Activated CD4-positive, alpha-beta memory T cell treated with anti-CD3 and anti-CD28 coated beads for 36 hours (primary cell): ENCODE measurements at regions not wholly inside any gene's neighbourhood (a gene's known extent, or its start where the extent isn't known, plus 50 kb on each side); places are given as distances from the start of the nearest gene placed in this dataset.

ENCODE experiments used
- CTCF ChIA-PET: fragments of 350-600 bp; sonication (Branson Sonifier 250); formaldehyde crosslinking; loops from one replicate; lab custom pipeline; 2021; ENCODE audit warnings: antibody characterized with exemption, inconsistent platforms; lab: Charles Lee
- POLR2A ChIA-PET: fragments of 350-600 bp; sonication (Branson Sonifier 250); formaldehyde crosslinking; loops from one replicate; lab custom pipeline; 2021; ENCODE audit warnings: antibody characterized with exemption; lab: Charles Lee
- DNase-seq: peaks from one replicate; pipeline ENCODE4 v3.0.0-alpha.2; 2020
- H3K27ac Mint-ChIP-seq: one replicate; pipeline ENCODE4 v1.8.0; 2021; ENCODE audit warnings: mixed read lengths
- H3K27me3 Mint-ChIP-seq: one replicate; pipeline ENCODE4 v1.8.0; 2021; ENCODE audit warnings: mixed read lengths
- H3K36me3 Mint-ChIP-seq: one replicate; pipeline ENCODE4 v1.8.0; 2021; ENCODE audit warnings: mixed read lengths
- H3K4me1 Mint-ChIP-seq: one replicate; pipeline ENCODE4 v1.8.0; 2021; ENCODE audit warnings: low read depth, mixed read lengths
- H3K4me3 Mint-ChIP-seq: one replicate; pipeline ENCODE4 v1.8.0; 2021; ENCODE audit warnings: mild to moderate bottlenecking, mixed read lengths
- H3K9me3 Mint-ChIP-seq: one replicate; pipeline ENCODE4 v1.8.0; 2021; ENCODE audit warnings: mixed read lengths
- intact Hi-C: fragments of 100-400 bp; cut with micrococcal nuclease; formaldehyde crosslinking; loops from one replicate; pipeline ENCODE4 v1.15.1; 2023

GRCh38 chr10:117664288-117664687 lies 121.7 kb downstream of the EMX2 start:
- no peak overlapping the region for H3K4me3 Mint-ChIP-seq
- DNase-seq: no peak
- intact Hi-C loops: no loop called here
- H3K9me3 Mint-ChIP-seq: no peaks in the 10 kb centered on the region
- H3K27me3 Mint-ChIP-seq: peaks cover 7% of the 10 kb centered on the region
- H3K4me1 Mint-ChIP-seq: no peaks in the 10 kb centered on the region
- no peak overlapping the region for H3K27ac Mint-ChIP-seq
- CTCF ChIA-PET: no interaction called here
- POLR2A ChIA-PET: no interaction called here
- H3K36me3 Mint-ChIP-seq: no peaks in the 10 kb centered on the region

- Mint-ChIP-seq H3K4me3 (no peak overlapping the region), H3K9me3 (no peaks in the 10 kb centered on the region), H3K27ac (no peak overlapping the region), H3K36me3 (no peaks in the 10 kb centered on the region), H3K27me3 (peaks cover 4% of the 10 kb centered on the region), H3K4me1 (no peaks in the 10 kb centered on the region)
- ChIA-PET CTCF (no interaction called here), POLR2A (no interaction called here)
- intact Hi-C loops: no loop called here
- no peak for DNase-seq
Measured at GRCh38 chr10:117666166-117666565, 123.6 kb downstream of the EMX2 start.

GRCh38 chr10:117666965-117667364 lies 124.4 kb downstream of the EMX2 start:
- CTCF ChIA-PET: no interaction called here
- POLR2A ChIA-PET: no interaction called here
- intact Hi-C loops: no loop called here
- Mint-ChIP-seq H3K27ac (no peak overlapping the region), H3K36me3 (no peaks in the 10 kb centered on the region), H3K27me3 (peaks cover 4% of the 10 kb centered on the region), H3K4me1 (no peaks in the 10 kb centered on the region), H3K4me3 (no peak overlapping the region), H3K9me3 (no peaks in the 10 kb centered on the region)
- no peak for DNase-seq

GRCh38 chr10:117667831-117668230 lies 125.3 kb downstream of the EMX2 start:
- no peaks in the 10 kb centered on the region for H3K4me1 Mint-ChIP-seq
- H3K36me3 Mint-ChIP-seq: no peaks in the 10 kb centered on the region
- DNase-seq: no peak
- ChIA-PET CTCF (no interaction called here), POLR2A (no interaction called here)
- no peaks in the 10 kb centered on the region for H3K9me3 Mint-ChIP-seq
- H3K4me3 Mint-ChIP-seq: no peak overlapping the region
- peaks cover 4% of the 10 kb centered on the region for H3K27me3 Mint-ChIP-seq
- no peak overlapping the region for H3K27ac Mint-ChIP-seq
- intact Hi-C loops: no loop called here

- H3K27me3 Mint-ChIP-seq: peaks cover 4% of the 10 kb centered on the region
- H3K4me1 Mint-ChIP-seq: no peaks in the 10 kb centered on the region
- CTCF ChIA-PET: no interaction called here
- no peak overlapping the region for H3K27ac Mint-ChIP-seq
- POLR2A ChIA-PET: no interaction called here
- DNase-seq: no peak
- intact Hi-C loops: no loop called here
- H3K36me3 Mint-ChIP-seq: no peaks in the 10 kb centered on the region
- no peak overlapping the region for H3K4me3 Mint-ChIP-seq
- no peaks in the 10 kb centered on the region for H3K9me3 Mint-ChIP-seq
Measured at GRCh38 chr10:117668327-117669008, 125.9 kb downstream of the EMX2 start.

GRCh38 chr10:117669122-117669521 lies 126.6 kb downstream of the EMX2 start:
- H3K4me3 Mint-ChIP-seq: no peak overlapping the region
- CTCF ChIA-PET: no interaction called here
- POLR2A ChIA-PET: no interaction called here
- DNase-seq: no peak
- no peaks in the 10 kb centered on the region for H3K9me3 Mint-ChIP-seq
- H3K4me1 Mint-ChIP-seq: no peaks in the 10 kb centered on the region
- H3K27me3 Mint-ChIP-seq: peaks cover 4% of the 10 kb centered on the region
- intact Hi-C loops: no loop called here
- no peaks in the 10 kb centered on the region for H3K36me3 Mint-ChIP-seq
- H3K27ac Mint-ChIP-seq: no peak overlapping the region

- no peak for DNase-seq
Measured at GRCh38 chr10:117670116-117670904, 127.8 kb downstream of the EMX2 start.

GRCh38 chr10:117673230-117674010 lies 130.9 kb downstream of the EMX2 start:
- ChIA-PET CTCF (no interaction called here), POLR2A (no interaction called here)
- no peaks in the 10 kb centered on the region for H3K4me1 Mint-ChIP-seq
- intact Hi-C loops: no loop called here
- no peak overlapping the region for H3K27ac Mint-ChIP-seq
- no peaks in the 10 kb centered on the region for H3K36me3 Mint-ChIP-seq
- H3K9me3 Mint-ChIP-seq: no peaks in the 10 kb centered on the region
- no peaks in the 10 kb centered on the region for H3K27me3 Mint-ChIP-seq
- no peak overlapping the region for H3K4me3 Mint-ChIP-seq
- DNase-seq: no peak

More at GRCh38 chr10:117670116-117670904, 127.8 kb downstream of the EMX2 start:
- Mint-ChIP-seq H3K9me3 (no peaks in the 10 kb centered on the region), H3K4me1 (no peaks in the 10 kb centered on the region), H3K27ac (no peak overlapping the region), H3K36me3 (no peaks in the 10 kb centered on the region), H3K4me3 (no peak overlapping the region), H3K27me3 (peaks cover 4% of the 10 kb centered on the region)
- POLR2A ChIA-PET: no interaction called here
- intact Hi-C loops: no loop called here
- CTCF ChIA-PET: no interaction called here

GRCh38 chr10:117674201-117674600 lies 131.7 kb downstream of the EMX2 start:
- Mint-ChIP-seq H3K36me3 (no peaks in the 10 kb centered on the region), H3K4me3 (no peak overlapping the region), H3K4me1 (no peaks in the 10 kb centered on the region), H3K9me3 (no peaks in the 10 kb centered on the region), H3K27me3 (no peaks in the 10 kb centered on the region), H3K27ac (no peak overlapping the region)
- intact Hi-C loops: no loop called here
- CTCF ChIA-PET: interaction anchor here (0.6 kb wide), 1 partner anchor 19 kb away, joined by 3 read pairs; no protein-coding TSS in a partner anchor
- POLR2A ChIA-PET: no interaction called here
- DNase-seq: no peak

GRCh38 chr10:117674646-117675045 lies 132.1 kb downstream of the EMX2 start:
- ChIA-PET CTCF (interaction anchor here (0.6 to 0.7 kb wide), 2 partner anchors 20 to 233 kb away, joined by 3 read pairs; no protein-coding TSS in a partner anchor), POLR2A (no interaction called here)
- Mint-ChIP-seq H3K4me1 (no peaks in the 10 kb centered on the region), H3K4me3 (no peak overlapping the region), H3K27ac (no peak overlapping the region), H3K27me3 (no peaks in the 10 kb centered on the region), H3K9me3 (no peaks in the 10 kb centered on the region), H3K36me3 (no peaks in the 10 kb centered on the region)
- intact Hi-C loops: no loop called here
- no peak for DNase-seq

- no peaks in the 10 kb centered on the region for H3K9me3 Mint-ChIP-seq
- no peak overlapping the region for H3K27ac Mint-ChIP-seq
- no peak for DNase-seq
- intact Hi-C loops: no loop called here
- no peaks in the 10 kb centered on the region for H3K4me1 Mint-ChIP-seq
- H3K27me3 Mint-ChIP-seq: no peaks in the 10 kb centered on the region
- POLR2A ChIA-PET: no interaction called here
- no peaks in the 10 kb centered on the region for H3K36me3 Mint-ChIP-seq
- CTCF ChIA-PET: no interaction called here
- H3K4me3 Mint-ChIP-seq: no peak overlapping the region
Measured at GRCh38 chr10:117675514-117676055, 133.0 kb downstream of the EMX2 start.

- no peaks in the 10 kb centered on the region for H3K36me3 Mint-ChIP-seq
- no peaks in the 10 kb centered on the region for H3K27me3 Mint-ChIP-seq
- ChIA-PET CTCF (no interaction called here), POLR2A (no interaction called here)
- intact Hi-C loops: no loop called here
- no peaks in the 10 kb centered on the region for H3K9me3 Mint-ChIP-seq
- no peak overlapping the region for H3K4me3 Mint-ChIP-seq
- H3K27ac Mint-ChIP-seq: no peak overlapping the region
- DNase-seq: no peak
- no peaks in the 10 kb centered on the region for H3K4me1 Mint-ChIP-seq
Measured at GRCh38 chr10:117677239-117677638, 134.7 kb downstream of the EMX2 start.
